22Rv1 (cell line): ENCODE measurements at regions not wholly inside any gene's neighbourhood (a gene's known extent, or its start where the extent isn't known, plus 50 kb on each side); places are given as distances from the start of the nearest gene placed in this dataset.

Experiments used
- CTCF ChIP-seq: fragments of 450-650 bp; IDR thresholded peaks from 2 replicates; pipeline ENCODE4 v1.5.1; 2017; ENCODE audit warnings: mild to moderate bottlenecking
- ZFX ChIP-seq: fragments of 450-650 bp; IDR thresholded peaks from 2 replicates; pipeline ENCODE4 v1.6.1; 2017; ENCODE audit warnings: antibody characterized with exemption, borderline replicate concordance

GRCh38 chr12:43206396-43206795 lies 345.6 kb downstream of the ADAMTS20 start:
- TF ChIP-seq CTCF (no peak), ZFX (no peak)
